H7 (cell line): ENCODE measurements at regions not wholly inside any gene's neighbourhood (a gene's known extent, or its start where the extent isn't known, plus 50 kb on each side); places are given as distances from the start of the nearest gene placed in this dataset.
A peak's percentile ranks its signal among the peaks of the same experiment; 100 is the strongest.

ENCODE experiments used
- DNase-seq: peaks from one replicate; pipeline ENCODE4 v3.0.0; 2012
- H3K27me3 ChIP-seq: 2 replicates; pipeline ENCODE4 v1.6.0; 2011; ENCODE audit warnings: mild to moderate bottlenecking, low read length; ENCODE audit not compliant: control insufficient read depth, insufficient read depth
- H3K36me3 ChIP-seq: replicated peaks from 2 replicates; pipeline ENCODE4 v1.5.1; 2011; ENCODE audit warnings: low read length; ENCODE audit not compliant: control insufficient read depth, insufficient read depth
- H3K4me3 ChIP-seq: 2 replicates; pipeline ENCODE4 v1.5.1; 2011; ENCODE audit warnings: low read depth, mild to moderate bottlenecking, control low read depth, low read length, moderate library complexity; ENCODE audit not compliant: insufficient read depth

DNA sequence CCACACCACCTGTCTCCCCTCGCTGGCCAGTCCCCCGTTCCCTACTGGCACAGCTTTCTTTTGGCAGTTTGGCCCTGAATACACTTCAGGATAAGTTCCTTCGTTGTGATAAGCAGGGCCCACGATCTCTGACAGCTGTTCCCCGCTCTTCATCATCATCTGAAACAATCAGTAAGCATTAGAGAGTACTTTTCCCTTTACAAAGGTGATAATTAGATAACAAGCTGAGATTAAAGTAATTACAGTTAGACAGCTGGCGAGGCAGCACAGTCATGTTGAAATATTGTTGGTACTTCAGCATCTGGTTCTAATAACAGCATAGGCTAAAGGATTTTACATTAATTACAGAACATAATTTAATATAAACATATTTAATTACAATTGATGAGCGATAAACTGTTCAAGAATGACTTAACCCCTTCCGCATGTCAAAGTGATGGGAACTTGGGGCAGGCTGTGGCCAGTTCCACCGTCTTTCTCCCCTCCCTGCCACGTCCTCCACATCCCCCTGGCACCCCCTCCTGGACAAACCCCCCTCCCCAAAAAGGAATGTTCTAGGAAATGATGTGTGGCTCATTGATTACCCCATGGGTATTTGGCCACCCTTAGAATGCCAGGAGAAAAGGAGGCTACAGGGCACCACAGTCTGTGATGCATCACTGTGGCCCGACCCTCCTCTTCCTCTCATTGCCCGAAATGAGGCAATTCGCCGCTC is 134.9 kb downstream of the RCN1 start:
- no peak for DNase-seq
- no peak overlapping the region for H3K4me3 ChIP-seq
- no peaks in the 10 kb centered on the region for H3K27me3 ChIP-seq
- H3K36me3 ChIP-seq: no peaks in the 10 kb centered on the region

GRCh38 chr11:32226480-32226879 is 135.6 kb downstream of the RCN1 start:
- Histone ChIP-seq H3K27me3 (no peaks in the 10 kb centered on the region), H3K36me3 (no peaks in the 10 kb centered on the region), H3K4me3 (no peak overlapping the region)
- no peak for DNase-seq

GRCh38 chr11:32229576-32230240 is 138.8 kb downstream of the RCN1 start:
- no peak for DNase-seq
- H3K4me3 ChIP-seq: no peak overlapping the region
- no peaks in the 10 kb centered on the region for H3K27me3 ChIP-seq
- H3K36me3 ChIP-seq: no peaks in the 10 kb centered on the region

DNA sequence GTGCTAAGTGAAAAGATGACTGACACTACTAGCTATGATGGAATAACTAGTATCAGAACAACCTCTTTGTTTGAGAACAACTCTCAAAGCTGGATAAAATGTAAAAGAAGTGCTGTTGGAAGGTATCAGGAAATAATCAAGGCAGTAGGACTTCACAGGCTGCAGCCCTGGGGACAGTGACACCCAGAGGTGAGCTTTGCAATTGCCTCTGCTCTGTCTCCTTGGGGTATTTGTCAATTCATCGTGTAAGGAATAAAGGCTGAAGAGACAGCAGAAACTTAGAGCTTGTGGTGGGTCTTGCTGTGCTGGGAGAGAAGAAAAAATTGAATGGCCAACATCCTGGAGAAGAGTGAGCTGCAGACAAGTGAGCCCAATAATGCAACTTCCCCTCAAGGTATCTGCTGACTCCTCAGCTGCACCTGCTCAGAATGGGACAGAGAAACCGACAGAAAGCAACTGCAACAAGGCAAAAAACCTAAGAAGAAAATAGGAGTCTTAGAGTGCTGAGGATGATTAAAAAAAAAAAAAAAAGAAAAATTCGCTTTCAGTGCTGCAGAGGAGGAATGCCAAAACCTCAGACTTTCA is 141.1 kb downstream of the RCN1 start:
- no peaks in the 10 kb centered on the region for H3K27me3 ChIP-seq
- no peak overlapping the region for H3K4me3 ChIP-seq
- DNase-seq: peak; percentile 62
- H3K36me3 ChIP-seq: no peaks in the 10 kb centered on the region

- no peak overlapping the region for H3K4me3 ChIP-seq
These were observed 141.6 kb downstream of the RCN1 start for GRCh38 chr11:32232516-32232915.

DNA sequence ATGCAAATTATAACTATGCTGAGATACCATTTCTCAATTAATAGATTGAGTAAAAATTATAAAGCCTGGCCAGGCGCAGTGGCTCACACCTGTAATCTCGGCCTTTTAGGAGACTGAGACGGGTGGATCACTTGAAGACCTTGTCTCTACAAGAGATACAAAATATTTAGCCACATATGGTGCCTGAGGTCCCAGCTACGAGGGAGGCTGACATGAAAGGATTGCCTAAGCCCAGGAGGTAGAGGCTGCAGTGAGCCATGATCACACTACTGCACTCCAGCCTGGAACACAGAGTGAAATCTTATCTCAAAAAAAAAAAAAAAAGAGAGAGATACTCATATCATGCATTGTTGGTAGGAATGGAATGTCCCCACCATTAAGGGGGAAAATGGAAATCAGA is 142.4 kb downstream of the RCN1 start:
- H3K27me3 ChIP-seq: no peaks in the 10 kb centered on the region
- DNase-seq: no peak
- H3K36me3 ChIP-seq: no peaks in the 10 kb centered on the region
- no peak overlapping the region for H3K4me3 ChIP-seq

More at GRCh38 chr11:32232516-32232915, 141.6 kb downstream of the RCN1 start:
- no peaks in the 10 kb centered on the region for H3K36me3 ChIP-seq
- no peak for DNase-seq
- H3K27me3 ChIP-seq: no peaks in the 10 kb centered on the region

GRCh38 chr11:32233928-32234327 is 143.1 kb downstream of the RCN1 start:
- Histone ChIP-seq H3K4me3 (no peak overlapping the region), H3K27me3 (no peaks in the 10 kb centered on the region), H3K36me3 (no peaks in the 10 kb centered on the region)
- no peak for DNase-seq

DNA sequence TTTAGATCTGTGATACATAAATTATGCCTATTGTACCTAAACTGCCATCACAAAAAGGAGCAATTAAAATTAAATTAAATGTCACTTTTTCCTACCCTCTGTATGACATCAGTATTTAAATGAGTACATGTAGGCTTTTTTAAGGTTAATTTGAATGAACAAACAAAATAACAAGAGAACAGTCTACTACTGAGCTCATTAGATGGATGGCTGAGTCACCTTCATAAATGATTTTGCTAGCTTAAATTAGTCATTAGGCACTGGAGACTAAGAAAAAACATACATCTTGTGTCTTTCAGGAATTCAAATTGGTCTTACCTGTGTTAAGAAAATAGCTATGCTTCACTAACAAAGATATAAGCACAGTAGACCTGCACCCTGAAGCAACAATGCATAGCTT is 153.6 kb downstream of the RCN1 start:
- Histone ChIP-seq H3K36me3 (no peaks in the 10 kb centered on the region), H3K27me3 (no peaks in the 10 kb centered on the region), H3K4me3 (no peak overlapping the region)
- DNase-seq: no peak

GRCh38 chr11:32253706-32254105 is 162.8 kb downstream of the RCN1 start:
- Histone ChIP-seq H3K36me3 (no peaks in the 10 kb centered on the region), H3K27me3 (no peaks in the 10 kb centered on the region), H3K4me3 (no peak overlapping the region)
- no peak for DNase-seq

DNA sequence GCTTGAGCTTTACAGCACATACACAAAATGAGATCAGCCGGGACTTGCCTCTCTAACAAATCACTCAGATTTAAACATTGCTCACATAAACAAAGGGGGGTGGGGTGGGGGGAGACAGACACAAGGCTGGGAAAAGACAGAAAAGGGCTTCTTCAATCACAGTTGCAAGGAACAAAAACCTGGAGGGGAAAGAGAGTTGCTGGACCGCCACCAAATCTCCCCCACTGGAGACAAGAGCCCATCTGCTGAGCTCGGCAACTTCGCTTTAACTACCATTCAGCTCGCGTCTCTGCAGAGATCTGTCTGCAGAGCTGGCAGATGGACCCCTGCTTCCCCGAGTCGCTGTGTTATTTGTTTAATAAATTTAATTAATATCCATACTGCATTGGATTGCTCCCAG is 165.0 kb downstream of the RCN1 start:
- no peaks in the 10 kb centered on the region for H3K36me3 ChIP-seq
- no peak overlapping the region for H3K4me3 ChIP-seq
- DNase-seq: no peak
- no peaks in the 10 kb centered on the region for H3K27me3 ChIP-seq

- Histone ChIP-seq H3K27me3 (no peaks in the 10 kb centered on the region), H3K36me3 (no peaks in the 10 kb centered on the region), H3K4me3 (no peak overlapping the region)
- no peak for DNase-seq
These were observed 165.6 kb downstream of the RCN1 start for GRCh38 chr11:32256466-32256865.

DNA sequence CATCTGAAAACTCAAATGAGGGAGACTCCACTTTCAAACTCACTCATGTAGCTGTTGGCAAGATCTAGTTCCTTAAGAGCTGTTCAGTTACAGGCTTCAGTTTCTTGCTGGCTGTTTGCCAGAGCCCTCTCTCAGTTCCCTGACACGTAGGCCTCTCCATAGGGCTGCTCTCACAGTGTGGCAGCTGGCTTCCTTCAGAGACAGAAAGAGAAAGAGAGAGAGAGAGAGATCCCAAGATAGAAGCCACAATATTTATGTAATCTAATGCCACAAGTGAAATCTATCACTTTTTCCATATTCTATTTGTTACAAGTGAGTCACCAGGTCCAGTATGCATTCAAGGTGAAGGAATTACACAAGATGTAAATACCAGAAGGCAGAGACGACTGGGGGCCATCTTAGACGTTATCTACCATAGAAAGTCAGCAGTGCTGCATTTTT is 168.8 kb downstream of the RCN1 start:
- Histone ChIP-seq H3K4me3 (no peak overlapping the region), H3K36me3 (no peaks in the 10 kb centered on the region), H3K27me3 (no peaks in the 10 kb centered on the region)
- no peak for DNase-seq

DNA sequence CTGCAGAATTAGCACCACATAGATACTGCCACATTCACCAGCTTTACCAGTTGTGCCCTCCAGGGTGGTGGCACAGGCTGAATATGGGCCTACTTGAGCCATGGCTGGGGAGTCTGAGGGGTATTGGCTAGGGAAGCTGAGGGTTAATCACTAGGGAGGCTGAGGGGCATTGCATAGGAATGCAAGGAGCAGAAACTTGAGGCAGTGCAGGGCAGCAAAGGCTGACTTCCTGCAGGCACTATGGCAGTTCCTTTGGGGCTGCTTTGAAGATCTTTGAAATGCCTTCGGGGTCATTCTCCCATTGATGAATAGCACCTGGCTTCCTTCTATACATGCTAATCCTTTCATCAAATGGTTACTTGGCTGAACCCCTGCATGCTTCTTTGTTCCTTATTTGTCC is 171.5 kb downstream of the RCN1 start:
- Histone ChIP-seq H3K36me3 (no peaks in the 10 kb centered on the region), H3K4me3 (no peak overlapping the region), H3K27me3 (no peaks in the 10 kb centered on the region)
- peak; percentile 33 for DNase-seq

DNA sequence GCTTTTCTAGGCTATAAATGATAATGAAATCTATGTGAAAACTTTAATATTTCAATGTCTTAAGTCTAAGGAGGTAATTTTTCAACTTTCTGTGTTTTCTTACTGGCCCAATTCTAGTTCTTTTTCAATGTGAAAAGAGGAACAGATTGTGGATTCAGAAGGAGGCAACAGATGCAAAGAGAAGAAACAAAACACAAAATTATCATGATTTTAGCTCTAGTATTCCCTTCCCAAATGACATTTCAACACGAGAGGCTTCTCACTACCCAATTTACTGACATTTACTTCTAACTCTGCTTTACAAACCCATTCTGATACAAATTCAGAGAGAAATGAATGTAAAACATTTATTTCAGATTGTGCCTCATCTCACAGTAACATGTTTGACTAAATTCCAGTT is 169.4 kb downstream of the WT1 start:
- DNase-seq: no peak
- Histone ChIP-seq H3K27me3 (no peaks in the 10 kb centered on the region), H3K36me3 (no peaks in the 10 kb centered on the region), H3K4me3 (no peak overlapping the region)

GRCh38 chr11:32266601-32267000 is 168.7 kb downstream of the WT1 start:
- Histone ChIP-seq H3K4me3 (no peak overlapping the region), H3K36me3 (no peaks in the 10 kb centered on the region), H3K27me3 (no peaks in the 10 kb centered on the region)
- no peak for DNase-seq
